Thyroid gland (tissue), 4 donors: ENCODE measurements at regions not wholly inside any gene's neighbourhood (a gene's known extent, or its start where the extent isn't known, plus 50 kb on each side); places are given as distances from the start of the nearest gene placed in this dataset.

ENCODE experiments used
- DNase-seq, 2 donors: peaks; one replicate each; pipeline ENCODE4 v3.0.0-alpha.2; 2019
- H3K27ac ChIP-seq, 3 donors: fragments of 200-600 bp; sonication (generic); 1 replicate in 2 of 3; 2 replicates in 1 of 3; pipeline ENCODE4 v1.5.1; 2016 to 2019; ENCODE audit warnings: mild to moderate bottlenecking in 1 of 3, moderate library complexity in 1 of 3
- H3K27me3 ChIP-seq: fragments of 200-600 bp; sonication (generic); one replicate; pipeline ENCODE4 v1.5.1; 2019
- H3K36me3 ChIP-seq, 2 donors: fragments of 200-600 bp; sonication (generic); one replicate each; pipeline ENCODE4 v1.5.1; 2016 to 2019
- H3K4me1 ChIP-seq, 2 donors: fragments of 200-600 bp; sonication (generic); one replicate each; pipeline ENCODE4 v1.5.1; 2017 to 2019
- H3K4me3 ChIP-seq, 3 donors: fragments of 200-600 bp; sonication (generic); replicated peaks in 1 of 3; 1 replicate in 2 of 3; 2 replicates in 1 of 3; pipeline ENCODE4 v1.5.1; 2016; ENCODE audit warnings: mild to moderate bottlenecking in 1 of 3
- H3K9me3 ChIP-seq: fragments of 200-600 bp; sonication (generic); one replicate; pipeline ENCODE4 v1.5.1; 2017
- POLR2A ChIP-seq, 2 donors: fragments of 450-650 bp; IDR thresholded peaks; one replicate each; pipeline ENCODE4 v1.6.1; 2017; ENCODE audit warnings: antibody characterized with exemption in 2 of 2, mild to moderate bottlenecking in 2 of 2, moderate library complexity in 1 of 2
- WGBS, 2 donors: methylation state at CpG; one replicate each; pipeline ENCODE4 v1.1.5; 2017; 5-methylcytosine and 5-hydroxymethylcytosine counted together
- intact Hi-C: fragments of 100-400 bp; cut with DNase I; formaldehyde crosslinking; loops from one replicate; pipeline ENCODE4 v1.15.1; 2023
- TF ChIP-seq, protein P1 (sequence below), 6 experiments: fragments of 200-600 bp in 3 of 6; fragments of 450-650 bp in 3 of 6; sonication (generic) in 3 of 6; IDR thresholded peaks; one replicate each; pipeline ENCODE4 v1.5.1; 2016 to 2019; ENCODE audit warnings: antibody characterized with exemption in 6 of 6, mild to moderate bottlenecking in 2 of 6, inconsistent platforms in 1 of 6, moderate library complexity in 1 of 6

DNA sequence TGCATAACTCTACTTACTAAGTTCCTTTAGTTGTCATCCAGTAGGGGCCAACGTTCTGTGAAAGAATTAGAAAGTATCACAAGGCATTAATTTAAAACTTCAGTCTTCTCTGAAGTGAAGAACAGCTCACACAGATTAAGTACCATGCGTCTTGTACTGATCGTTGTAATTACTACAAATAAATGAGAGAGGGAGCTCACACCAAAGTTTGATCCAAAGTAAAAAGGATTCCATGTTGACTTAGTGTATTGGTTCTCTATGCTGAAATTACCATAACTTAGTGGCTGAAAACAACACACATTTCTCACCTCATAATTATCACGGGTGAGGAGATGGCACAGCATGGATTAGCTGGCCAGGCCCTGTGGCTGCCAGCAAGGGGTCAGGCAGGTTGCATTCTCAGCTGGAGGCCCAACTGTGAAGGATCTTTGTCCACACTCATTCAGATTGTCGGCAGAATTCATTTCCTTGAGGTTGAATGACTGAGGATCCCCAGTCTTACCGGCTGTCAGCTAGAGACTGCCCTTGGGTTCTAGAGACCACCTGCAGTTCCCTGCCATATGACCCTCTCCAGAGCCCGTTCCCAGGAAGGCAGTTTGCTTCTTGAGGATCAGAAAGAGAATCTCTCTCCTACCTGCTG is 169.1 kb downstream of the YTHDC2 start:
- Histone ChIP-seq H3K27ac (no peak overlapping the region), H3K4me3 (no peak overlapping the region), H3K4me1 (no peaks in the 10 kb centered on the region), H3K36me3 (no peaks in the 10 kb centered on the region), H3K27me3 (no peaks in the 10 kb centered on the region), H3K9me3 (no peaks in the 10 kb centered on the region)
- intact Hi-C loops = loop anchor here (5.0 kb wide), 1 partner anchor 765 kb away; no protein-coding TSS in a partner anchor
- 53 to 58% methylated on average over 7 of the region's 7 CpGs for whole genome bisulfite sequencing, 2 donors
- TF ChIP-seq, protein P1, sequence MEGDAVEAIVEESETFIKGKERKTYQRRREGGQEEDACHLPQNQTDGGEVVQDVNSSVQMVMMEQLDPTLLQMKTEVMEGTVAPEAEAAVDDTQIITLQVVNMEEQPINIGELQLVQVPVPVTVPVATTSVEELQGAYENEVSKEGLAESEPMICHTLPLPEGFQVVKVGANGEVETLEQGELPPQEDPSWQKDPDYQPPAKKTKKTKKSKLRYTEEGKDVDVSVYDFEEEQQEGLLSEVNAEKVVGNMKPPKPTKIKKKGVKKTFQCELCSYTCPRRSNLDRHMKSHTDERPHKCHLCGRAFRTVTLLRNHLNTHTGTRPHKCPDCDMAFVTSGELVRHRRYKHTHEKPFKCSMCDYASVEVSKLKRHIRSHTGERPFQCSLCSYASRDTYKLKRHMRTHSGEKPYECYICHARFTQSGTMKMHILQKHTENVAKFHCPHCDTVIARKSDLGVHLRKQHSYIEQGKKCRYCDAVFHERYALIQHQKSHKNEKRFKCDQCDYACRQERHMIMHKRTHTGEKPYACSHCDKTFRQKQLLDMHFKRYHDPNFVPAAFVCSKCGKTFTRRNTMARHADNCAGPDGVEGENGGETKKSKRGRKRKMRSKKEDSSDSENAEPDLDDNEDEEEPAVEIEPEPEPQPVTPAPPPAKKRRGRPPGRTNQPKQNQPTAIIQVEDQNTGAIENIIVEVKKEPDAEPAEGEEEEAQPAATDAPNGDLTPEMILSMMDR (IDR thresholded peaks at IDR 0.05) = peak in 2 of 6 experiments; percentile 18 to 19
- no peak for TF ChIP-seq POLR2A (IDR thresholded peaks at IDR 0.05)
- DNase-seq = no peak

DNA sequence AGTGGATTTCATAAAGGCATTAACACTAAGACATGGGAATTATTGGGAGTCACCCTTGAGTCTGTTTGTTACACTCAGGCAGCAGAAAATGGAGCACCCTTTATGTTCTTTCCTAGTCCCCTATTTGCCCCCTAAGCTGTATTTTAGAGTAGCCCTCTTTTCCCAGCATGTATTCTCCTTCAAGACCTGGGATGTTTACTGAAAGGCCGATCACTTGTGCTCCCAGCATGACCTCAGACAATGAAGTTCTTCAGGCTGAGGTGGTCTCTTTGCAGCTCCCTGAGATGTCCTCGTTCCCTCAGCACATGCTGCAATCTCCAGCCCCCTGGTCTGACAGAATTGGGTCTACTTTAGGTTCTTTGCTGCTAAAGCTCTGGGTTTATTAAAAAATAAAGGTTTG is 169.7 kb downstream of the YTHDC2 start:
- Histone ChIP-seq H3K27me3 (no peaks in the 10 kb centered on the region), H3K4me1 (no peaks in the 10 kb centered on the region), H3K4me3 (no peak overlapping the region), H3K27ac (no peak overlapping the region), H3K9me3 (no peaks in the 10 kb centered on the region), H3K36me3 (no peaks in the 10 kb centered on the region)
- TF ChIP-seq, protein P1 (IDR thresholded peaks at IDR 0.05) = no peak
- no peak for TF ChIP-seq POLR2A (IDR thresholded peaks at IDR 0.05)
- 86 to 91% methylated on average over 2 of the region's 2 CpGs for WGBS, 2 donors
- intact Hi-C loops = loop anchor here (5.0 kb wide), 1 partner anchor 764 kb away; no protein-coding TSS in a partner anchor
- no peak for DNase-seq

DNA sequence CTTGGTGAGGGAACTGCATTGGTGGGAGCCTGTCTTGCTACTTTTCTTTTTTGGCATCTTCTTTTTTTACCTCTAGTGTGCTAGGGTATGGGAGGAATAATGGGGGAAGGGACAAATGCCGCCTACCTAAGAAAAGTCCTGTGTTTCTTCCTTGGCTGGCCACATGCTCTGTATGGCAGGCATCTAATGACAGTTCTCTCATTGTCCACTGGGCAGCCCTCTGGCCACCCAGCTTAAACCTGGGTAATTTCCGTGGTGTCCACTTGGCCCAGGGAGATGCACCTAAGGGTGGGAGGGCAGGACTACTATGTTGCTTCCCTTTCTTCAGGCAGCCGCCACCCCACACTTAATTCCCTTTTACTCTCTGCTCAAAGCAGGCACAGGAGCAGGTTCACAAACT is 173.1 kb downstream of the YTHDC2 start:
- intact Hi-C loops = no loop called here
- TF ChIP-seq POLR2A (IDR thresholded peaks at IDR 0.05) = no peak
- TF ChIP-seq, protein P1 (IDR thresholded peaks at IDR 0.05) = no peak
- no peaks in the 10 kb centered on the region for H3K4me1 ChIP-seq
- no peaks in the 10 kb centered on the region for H3K36me3 ChIP-seq
- H3K27ac ChIP-seq = no peak overlapping the region
- no peak overlapping the region for H3K4me3 ChIP-seq
- DNase-seq = no peak
- WGBS, 2 donors = 93 to 95% methylated on average over 3 of the region's 3 CpGs
- H3K9me3 ChIP-seq = no peaks in the 10 kb centered on the region
- H3K27me3 ChIP-seq = no peaks in the 10 kb centered on the region

DNA sequence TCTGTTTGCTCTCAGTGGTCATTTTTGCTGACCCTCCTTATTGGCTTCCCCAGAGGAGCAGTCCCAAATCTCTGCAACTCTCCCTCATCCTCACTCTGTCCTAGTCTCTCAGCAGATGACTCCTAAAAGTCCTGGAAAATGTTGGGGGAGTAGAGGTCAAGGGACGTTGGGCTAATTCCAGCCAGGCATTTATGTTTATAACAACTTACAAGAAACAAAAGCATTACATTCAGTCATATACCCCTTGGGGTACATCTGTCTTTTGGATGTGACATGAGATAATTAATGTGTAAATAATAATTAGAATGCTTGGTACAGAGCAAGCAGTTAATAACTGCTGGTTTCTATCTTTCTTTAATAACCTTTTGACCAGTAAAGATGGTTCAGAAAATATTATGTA is 176.2 kb downstream of the YTHDC2 start:
- WGBS, 2 donors = 64 to 81% methylated on average over 1 of the region's 1 CpG
- no peaks in the 10 kb centered on the region for H3K4me1 ChIP-seq
- TF ChIP-seq POLR2A (IDR thresholded peaks at IDR 0.05) = no peak
- TF ChIP-seq, protein P1 (IDR thresholded peaks at IDR 0.05) = no peak
- H3K4me3 ChIP-seq = no peak overlapping the region
- H3K27ac ChIP-seq = no peak overlapping the region
- H3K36me3 ChIP-seq = no peaks in the 10 kb centered on the region
- no peaks in the 10 kb centered on the region for H3K27me3 ChIP-seq
- intact Hi-C loops = no loop called here
- DNase-seq = no peak
- H3K9me3 ChIP-seq = no peaks in the 10 kb centered on the region

DNA sequence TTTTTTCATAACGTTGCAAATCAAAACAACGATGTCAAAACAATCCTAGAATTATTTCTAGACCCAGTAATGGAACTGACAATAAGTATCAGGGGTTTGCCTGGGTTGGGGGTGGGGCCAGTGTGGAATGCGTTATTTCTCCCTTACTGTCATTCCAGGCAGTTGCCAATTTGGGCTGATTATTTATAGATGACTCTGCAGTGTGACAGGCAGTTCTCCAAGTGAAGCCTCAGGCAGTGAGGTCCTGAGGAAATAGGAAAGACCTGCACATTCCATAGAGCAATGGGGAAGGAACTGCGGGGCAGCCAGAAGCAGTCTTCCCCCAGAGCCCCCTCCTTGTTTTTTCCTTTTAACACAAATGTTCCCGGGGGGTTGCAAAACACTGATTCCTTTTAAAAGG is 179.0 kb downstream of the YTHDC2 start:
- Histone ChIP-seq H3K4me1 (no peaks in the 10 kb centered on the region), H3K27me3 (no peaks in the 10 kb centered on the region), H3K4me3 (no peak overlapping the region), H3K36me3 (no peaks in the 10 kb centered on the region), H3K27ac (no peak overlapping the region), H3K9me3 (no peaks in the 10 kb centered on the region)
- 20 to 22% methylated on average over 5 of the region's 5 CpGs for WGBS, 2 donors
- peak in 1 of 2 donors; percentile 2 for DNase-seq
- intact Hi-C loops = no loop called here
- TF ChIP-seq, protein P1 (IDR thresholded peaks at IDR 0.05) = no peak
- no peak for TF ChIP-seq POLR2A (IDR thresholded peaks at IDR 0.05)
